ENCODE measurements at regions not wholly inside any gene's neighbourhood (a gene's known extent, or its start where the extent isn't known, plus 50 kb on each side); places are given as distances from the start of the nearest gene placed in this dataset.

GRCh38 chr2:167388497-167388896 lies 500.2 kb downstream of the XIRP2 start:
- no peak overlapping the region for H3K4me3 ChIP-seq (ENCODE audit: low read depth, low read length)
- DNase-seq (ENCODE audit: low read depth): no peak
- no peak for TF ChIP-seq CTCF (IDR thresholded peaks at IDR 0.05; ENCODE audit: insufficient read depth, low read depth, low read length, missing control alignments)

- no peak overlapping the region for H3K4me3 ChIP-seq (ENCODE audit: low read depth, low read length)
- DNase-seq (ENCODE audit: low read depth): no peak
- TF ChIP-seq CTCF (IDR thresholded peaks at IDR 0.05; ENCODE audit: insufficient read depth, low read depth, low read length, missing control alignments): no peak
Measured at GRCh38 chr2:167386694-167387093, 498.4 kb downstream of the XIRP2 start.

GRCh38 chr2:167383610-167384194 lies 495.4 kb downstream of the XIRP2 start:
- DNase-seq (ENCODE audit: low read depth): no peak
- TF ChIP-seq CTCF (IDR thresholded peaks at IDR 0.05; ENCODE audit: insufficient read depth, low read depth, low read length, missing control alignments): no peak
- no peak overlapping the region for H3K4me3 ChIP-seq (ENCODE audit: low read depth, low read length)

- no peak overlapping the region for H3K4me3 ChIP-seq (ENCODE audit: low read depth, low read length)
- TF ChIP-seq CTCF (IDR thresholded peaks at IDR 0.05; ENCODE audit: insufficient read depth, low read depth, low read length, missing control alignments): no peak
- DNase-seq (ENCODE audit: low read depth): no peak
Measured at GRCh38 chr2:167381349-167381748, 493.1 kb downstream of the XIRP2 start.

GRCh38 chr2:167380555-167380954 lies 492.3 kb downstream of the XIRP2 start:
- no peak overlapping the region for H3K4me3 ChIP-seq (ENCODE audit: low read depth, low read length)
- TF ChIP-seq CTCF (IDR thresholded peaks at IDR 0.05; ENCODE audit: insufficient read depth, low read depth, low read length, missing control alignments): no peak

GRCh38 chr2:167380094-167380493 lies 491.8 kb downstream of the XIRP2 start:
- no peak for DNase-seq (ENCODE audit: low read depth)
- H3K4me3 ChIP-seq (ENCODE audit: low read depth, low read length): no peak overlapping the region
- no peak for TF ChIP-seq CTCF (IDR thresholded peaks at IDR 0.05; ENCODE audit: insufficient read depth, low read depth, low read length, missing control alignments)

More at GRCh38 chr2:167380555-167380954, 492.3 kb downstream of the XIRP2 start:
- DNase-seq (ENCODE audit: low read depth): no peak

- TF ChIP-seq CTCF (IDR thresholded peaks at IDR 0.05; ENCODE audit: insufficient read depth, low read depth, low read length, missing control alignments): no peak
- no peak for DNase-seq (ENCODE audit: low read depth)
- no peak overlapping the region for H3K4me3 ChIP-seq (ENCODE audit: low read depth, low read length)
Measured at GRCh38 chr2:167369083-167369482, 480.8 kb downstream of the XIRP2 start.
